HEK293T (cell line): ENCODE measurements at regions not wholly inside any gene's neighbourhood (a gene's known extent, or its start where the extent isn't known, plus 50 kb on each side); places are given as distances from the start of the nearest gene placed in this dataset.
"Not testable (repeated sequence)": the region's sequence is repeated elsewhere in the genome, so short reads cannot be mapped to it uniquely, and the experiment has no call there.

Experiments used
- ELF4 ChIP-seq: fragments of 450-650 bp; IDR thresholded peaks from 2 replicates; pipeline ENCODE4 v1.6.1; 2017; ENCODE audit warnings: antibody characterized with exemption
- FOXA1 ChIP-seq: fragments of 450-650 bp; IDR thresholded peaks from 2 replicates; pipeline ENCODE4 v1.6.1; 2016; ENCODE audit warnings: mild to moderate bottlenecking
- FOXK2 ChIP-seq: fragments of 450-650 bp; IDR thresholded peaks from 2 replicates; pipeline ENCODE4 v1.6.1; 2016; ENCODE audit warnings: mild to moderate bottlenecking
- FOXM1 ChIP-seq: fragments of 450-650 bp; IDR thresholded peaks from 2 replicates; pipeline ENCODE4 v1.6.1; 2017; ENCODE audit warnings: mild to moderate bottlenecking, borderline replicate concordance
- SUZ12 ChIP-seq: fragments of 450-650 bp; IDR thresholded peaks from 2 replicates; pipeline ENCODE4 v1.6.1; 2016; ENCODE audit warnings: mild to moderate bottlenecking

- not testable (repeated sequence) for TF ChIP-seq FOXA1, SUZ12, ELF4, FOXM1, FOXK2
These were observed 55.6 kb upstream of the GOLGA6L6 start for GRCh38 chr15:20597245-20597644.
